Keratinocyte (primary cell): ENCODE measurements at regions not wholly inside any gene's neighbourhood (a gene's known extent, or its start where the extent isn't known, plus 50 kb on each side); places are given as distances from the start of the nearest gene placed in this dataset.

Experiments used
- DNase-seq: peaks from one replicate; pipeline ENCODE4 v3.0.0-alpha.2; 2011; ENCODE audit warnings: low read depth, missing footprints, low spot score
- FAIRE-seq: peaks from 2 replicates; lab custom pipeline; 2011; peaks lifted over from hg19 to GRCh38; lab: Jason Lieb, UNC
- H2AFZ ChIP-seq: 2 replicates; pipeline ENCODE4 v1.6.0; 2012; ENCODE audit warnings: low read length, control low read depth, inconsistent platforms; ENCODE audit not compliant: control insufficient read depth
- H3K27ac ChIP-seq: 2 replicates; pipeline ENCODE4 v1.5.1; 2011; ENCODE audit warnings: low read length; ENCODE audit not compliant: control insufficient read depth, insufficient read depth
- H3K27me3 ChIP-seq: 3 replicates; pipeline ENCODE4 v1.6.0; 2011; ENCODE audit warnings: low read length; ENCODE audit not compliant: control insufficient read depth, insufficient read depth; ENCODE audit errors: extremely low read depth
- H3K36me3 ChIP-seq, 2 experiments: 2 replicates in 1 of 2; 3 replicates in 1 of 2; pipeline ENCODE4 v1.5.1; 2011; ENCODE audit warnings: low read length in 2 of 2, mild to moderate bottlenecking in 1 of 2; ENCODE audit not compliant: control insufficient read depth in 2 of 2, insufficient read depth in 2 of 2; ENCODE audit errors: extremely low read depth in 1 of 2
- H3K4me1 ChIP-seq: 3 replicates; pipeline ENCODE4 v1.5.1; 2011; ENCODE audit warnings: low read length; ENCODE audit not compliant: control insufficient read depth, insufficient read depth; ENCODE audit errors: extremely low read depth
- H3K4me2 ChIP-seq: 3 replicates; pipeline ENCODE4 v1.6.0; 2011; ENCODE audit warnings: low read depth, low read length; ENCODE audit not compliant: control insufficient read depth, insufficient read depth; ENCODE audit errors: extremely low read depth
- H3K4me3 ChIP-seq, 3 experiments: fragments of 200-600 bp in 1 of 3; sonication (generic) in 1 of 3; 2 replicates in 2 of 3; 3 replicates in 1 of 3; pipeline ENCODE4 v1.5.1; 2011 to 2016; ENCODE audit warnings: low read length in 3 of 3, mild to moderate bottlenecking in 3 of 3, control low read depth in 2 of 3, inconsistent platforms in 1 of 3, low read depth in 1 of 3, mixed read lengths in 1 of 3, mixed run types in 1 of 3, moderate library complexity in 1 of 3; ENCODE audit not compliant: control insufficient read depth in 2 of 3, insufficient read depth in 2 of 3; ENCODE audit errors: extremely low read depth in 1 of 3
- H3K79me2 ChIP-seq: 2 replicates; pipeline ENCODE4 v1.6.0; 2012; ENCODE audit warnings: low read length; ENCODE audit not compliant: control insufficient read depth, insufficient read depth
- H3K9ac ChIP-seq: 3 replicates; pipeline ENCODE4 v1.6.0; 2011; ENCODE audit warnings: low read length; ENCODE audit not compliant: control insufficient read depth, insufficient read depth; ENCODE audit errors: extremely low read depth
- H3K9me1 ChIP-seq: 3 replicates; pipeline ENCODE4 v1.6.0; 2011; ENCODE audit warnings: low read length; ENCODE audit not compliant: control insufficient read depth, insufficient read depth; ENCODE audit errors: extremely low read depth
- H3K9me3 ChIP-seq: 2 replicates; pipeline ENCODE4 v1.5.1; 2012; ENCODE audit warnings: low read depth, low read length; ENCODE audit not compliant: control insufficient read depth
- H4K20me1 ChIP-seq: 3 replicates; pipeline ENCODE4 v1.6.0; 2011; ENCODE audit warnings: low read length; ENCODE audit not compliant: control insufficient read depth, insufficient read depth; ENCODE audit errors: extremely low read depth
- EZH2 ChIP-seq: IDR thresholded peaks from one replicate; pipeline ENCODE4 v1.6.1; 2012; ENCODE audit warnings: inconsistent platforms, mild to moderate bottlenecking, low read length, moderate library complexity
- dilution Hi-C: fragments of 300-500 bp; cut with MboI; formaldehyde crosslinking; loops from one replicate; pipeline ENCODE4 v1.7.0; 2020; ENCODE audit warnings: low sequenced_read_pairs; ENCODE audit not compliant: extremely low pct_ligation_motif_present
- TF ChIP-seq, protein P1 (sequence below), 3 experiments: IDR thresholded peaks in 1 of 3; conservative IDR thresholded peaks in 1 of 3; optimal IDR thresholded peaks in 1 of 3; 2 replicates in 2 of 3; 3 replicates in 1 of 3; pipeline versions ENCODE3 to v1.5.1; 2011; ENCODE audit warnings: low read length in 3 of 3, mild to moderate bottlenecking in 3 of 3, moderate library complexity in 2 of 3, control low read depth in 1 of 3, inconsistent platforms in 1 of 3; ENCODE audit not compliant: insufficient read depth in 2 of 3; ENCODE audit errors: extremely low read depth in 1 of 3

- Histone ChIP-seq H3K27ac (peak overlapping the region; percentile 82), H3K4me1 (peaks cover 24% of the 10 kb centered on the region), H2AFZ (no peak overlapping the region), H3K9me1 (no peaks in the 10 kb centered on the region), H3K27me3 (no peaks in the 10 kb centered on the region), H4K20me1 (no peaks in the 10 kb centered on the region), H3K4me2 (peak overlapping the region; percentile 74), H3K9ac (peak overlapping the region; percentile 60), H3K36me3 (no peaks in the 10 kb centered on the region), H3K9me3 (no peaks in the 10 kb centered on the region), H3K4me3 (no peak overlapping the region), H3K79me2 (no peaks in the 10 kb centered on the region)
- no peak for FAIRE-seq
- TF ChIP-seq EZH2, result no peak
- TF ChIP-seq, protein P1, sequence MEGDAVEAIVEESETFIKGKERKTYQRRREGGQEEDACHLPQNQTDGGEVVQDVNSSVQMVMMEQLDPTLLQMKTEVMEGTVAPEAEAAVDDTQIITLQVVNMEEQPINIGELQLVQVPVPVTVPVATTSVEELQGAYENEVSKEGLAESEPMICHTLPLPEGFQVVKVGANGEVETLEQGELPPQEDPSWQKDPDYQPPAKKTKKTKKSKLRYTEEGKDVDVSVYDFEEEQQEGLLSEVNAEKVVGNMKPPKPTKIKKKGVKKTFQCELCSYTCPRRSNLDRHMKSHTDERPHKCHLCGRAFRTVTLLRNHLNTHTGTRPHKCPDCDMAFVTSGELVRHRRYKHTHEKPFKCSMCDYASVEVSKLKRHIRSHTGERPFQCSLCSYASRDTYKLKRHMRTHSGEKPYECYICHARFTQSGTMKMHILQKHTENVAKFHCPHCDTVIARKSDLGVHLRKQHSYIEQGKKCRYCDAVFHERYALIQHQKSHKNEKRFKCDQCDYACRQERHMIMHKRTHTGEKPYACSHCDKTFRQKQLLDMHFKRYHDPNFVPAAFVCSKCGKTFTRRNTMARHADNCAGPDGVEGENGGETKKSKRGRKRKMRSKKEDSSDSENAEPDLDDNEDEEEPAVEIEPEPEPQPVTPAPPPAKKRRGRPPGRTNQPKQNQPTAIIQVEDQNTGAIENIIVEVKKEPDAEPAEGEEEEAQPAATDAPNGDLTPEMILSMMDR (optimal IDR thresholded peaks at IDR 0.05 in 1 of 3, IDR thresholded peaks at IDR 0.05 in 1 of 3, conservative IDR thresholded peaks at IDR 0.05 in 1 of 3; ENCODE audit: extremely low read depth in 1 of 3, insufficient read depth in 2 of 3, low read length in 3 of 3), result no peak
- dilution Hi-C loops, result no loop called here
- no peak for DNase-seq
Measured at GRCh38 chr15:92831336-92831654, 68.8 kb upstream of the CHD2 start.

DNA sequence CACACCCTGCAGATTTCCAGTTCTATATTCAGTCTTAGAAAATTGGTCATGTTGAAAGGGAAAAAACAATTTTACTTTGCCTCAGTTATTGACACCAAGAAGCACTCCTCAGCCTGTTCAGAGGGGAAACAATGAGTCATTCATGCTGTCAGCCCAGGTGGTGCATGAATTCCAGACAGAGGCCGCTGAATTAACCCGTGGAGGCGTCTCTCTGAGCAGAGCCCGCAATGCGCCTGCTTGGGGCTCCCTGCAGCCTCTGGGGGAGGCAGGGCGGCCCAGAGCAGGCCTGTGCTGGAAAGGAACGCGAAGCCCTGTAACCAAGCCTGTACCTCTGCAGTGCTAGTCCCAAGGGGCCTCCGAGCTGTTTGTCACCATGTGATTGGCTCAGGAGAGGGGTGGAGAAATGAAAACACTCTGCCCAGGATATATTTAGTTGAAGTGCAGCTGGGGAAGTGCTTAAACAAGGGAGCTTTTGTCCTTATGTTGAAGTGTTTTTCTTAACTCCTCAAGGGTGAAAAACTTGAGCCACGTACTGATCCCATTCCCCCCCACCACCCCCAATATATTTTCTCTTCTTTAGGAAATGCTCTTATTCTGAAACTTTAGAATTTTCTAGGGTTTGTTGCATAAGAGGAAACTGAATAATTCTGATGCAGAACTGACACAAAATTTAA is 68.3 kb upstream of the CHD2 start:
- Histone ChIP-seq H3K4me3 (peak overlapping the region in 1 of 3 experiments; percentile 52), H3K4me2 (peak overlapping the region; percentile 74), H2AFZ (peak overlapping the region; percentile 73), H3K36me3 (no peaks in the 10 kb centered on the region), H3K27me3 (no peaks in the 10 kb centered on the region), H3K27ac (peak overlapping the region; percentile 82), H3K9me3 (no peaks in the 10 kb centered on the region), H3K9ac (peak overlapping the region; percentile 60), H3K9me1 (no peaks in the 10 kb centered on the region), H3K79me2 (no peaks in the 10 kb centered on the region), H3K4me1 (peaks cover 24% of the 10 kb centered on the region), H4K20me1 (no peaks in the 10 kb centered on the region)
- TF ChIP-seq, protein P1 (optimal IDR thresholded peaks at IDR 0.05 in 1 of 3, IDR thresholded peaks at IDR 0.05 in 1 of 3, conservative IDR thresholded peaks at IDR 0.05 in 1 of 3; ENCODE audit: extremely low read depth in 1 of 3, insufficient read depth in 2 of 3, low read length in 3 of 3), result no peak
- TF ChIP-seq EZH2, result no peak
- dilution Hi-C loops, result no loop called here
- FAIRE-seq (peak; percentile 81), DNase-seq (peak; percentile 93)
